Hepatocyte (in vitro differentiated cells): ENCODE measurements at regions not wholly inside any gene's neighbourhood (a gene's known extent, or its start where the extent isn't known, plus 50 kb on each side); places are given as distances from the start of the nearest gene placed in this dataset.
"Not testable (repeated sequence)": the region's sequence is repeated elsewhere in the genome, so short reads cannot be mapped to it uniquely, and the experiment has no call there.

Source experiments
- DNase-seq: peaks from one replicate; pipeline ENCODE4 v3.0.0-alpha.2; 2016; ENCODE audit warnings: low spot score
- H2AFZ ChIP-seq: fragments of 200-600 bp; sonication (generic); 2 replicates; pipeline ENCODE4 v1.6.0; 2016; ENCODE audit warnings: antibody characterized with exemption, mild to moderate bottlenecking
- H3K27ac ChIP-seq: fragments of 200-600 bp; sonication (generic); 2 replicates; pipeline ENCODE4 v1.5.1; 2016; ENCODE audit warnings: mild to moderate bottlenecking
- H3K27me3 ChIP-seq: fragments of 200-600 bp; sonication (generic); 2 replicates; pipeline ENCODE4 v1.6.1; 2016
- H3K36me3 ChIP-seq: fragments of 200-600 bp; sonication (generic); replicated peaks from 2 replicates; pipeline ENCODE4 v1.5.1; 2016; ENCODE audit warnings: low read depth; ENCODE audit not compliant: insufficient read depth
- H3K4me1 ChIP-seq: fragments of 200-600 bp; sonication (generic); 2 replicates; pipeline ENCODE4 v1.5.1; 2016; ENCODE audit warnings: mild to moderate bottlenecking, moderate library complexity; ENCODE audit not compliant: insufficient read depth
- H3K4me2 ChIP-seq: fragments of 200-600 bp; sonication (generic); 2 replicates; pipeline ENCODE4 v1.6.0; 2016
- H3K4me3 ChIP-seq: fragments of 200-600 bp; sonication (generic); 2 replicates; pipeline ENCODE4 v1.5.1; 2016; ENCODE audit warnings: mild to moderate bottlenecking
- H3K79me2 ChIP-seq: fragments of 200-600 bp; sonication (generic); 2 replicates; pipeline ENCODE4 v1.6.0; 2017; ENCODE audit warnings: mild to moderate bottlenecking
- H3K9me2 ChIP-seq: fragments of 200-600 bp; sonication (generic); replicated peaks from 2 replicates; pipeline ENCODE4 v1.6.0; 2017; ENCODE audit warnings: mild to moderate bottlenecking; ENCODE audit not compliant: insufficient read depth
- H3K9me3 ChIP-seq: fragments of 200-600 bp; sonication (generic); 2 replicates; pipeline ENCODE4 v1.5.1; 2016; ENCODE audit warnings: low read depth, mild to moderate bottlenecking
- H4K20me1 ChIP-seq: fragments of 200-600 bp; sonication (generic); 2 replicates; pipeline ENCODE4 v1.6.0; 2016; ENCODE audit warnings: mild to moderate bottlenecking; ENCODE audit not compliant: insufficient read depth, poor library complexity, severe bottlenecking
- WGBS: methylation state at CpG from one replicate; pipeline ENCODE4 v1.1.6; 2016; ENCODE audit warnings: low lambda C conversion rate; ENCODE audit errors: missing lambda C conversion rate; 5-methylcytosine and 5-hydroxymethylcytosine counted together

DNA sequence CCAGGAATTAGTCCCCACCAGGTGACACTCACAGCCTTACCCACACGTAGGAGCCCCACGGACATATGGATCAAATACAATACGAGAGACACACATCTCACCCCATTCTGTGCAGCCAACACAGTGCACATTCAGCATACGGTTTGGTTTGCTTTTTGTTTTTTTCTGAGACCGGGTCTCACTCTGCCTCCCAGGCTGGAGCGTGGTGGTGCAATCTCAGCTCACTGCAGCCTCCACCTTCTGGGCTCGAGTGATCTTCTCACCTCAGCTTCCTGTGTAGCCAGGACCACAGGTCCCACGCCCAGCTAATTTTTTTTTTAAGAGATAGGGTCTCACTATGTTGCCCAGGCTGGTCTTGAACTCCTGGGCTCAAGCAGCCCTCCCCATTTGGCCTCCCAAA is 102.8 kb downstream of the POTEB start:
- not testable (repeated sequence) for H3K36me3 ChIP-seq, H3K9me2 ChIP-seq, H3K27me3 ChIP-seq, H3K4me3 ChIP-seq, H2AFZ ChIP-seq, H4K20me1 ChIP-seq, H3K79me2 ChIP-seq, H3K27ac ChIP-seq, H3K4me1 ChIP-seq, H3K4me2 ChIP-seq, DNase-seq, H3K9me3 ChIP-seq
- no CpG with 5 or more reads among the region's 8 CpGs for WGBS

GRCh38 chr15:21766524-21766923 is 111.0 kb downstream of the POTEB start:
- H3K36me3 ChIP-seq, H3K79me2 ChIP-seq, H3K4me3 ChIP-seq, H4K20me1 ChIP-seq, H3K4me1 ChIP-seq, DNase-seq, H3K27me3 ChIP-seq, H2AFZ ChIP-seq, H3K4me2 ChIP-seq, H3K9me2 ChIP-seq, H3K27ac ChIP-seq, H3K9me3 ChIP-seq: not testable (repeated sequence)
- WGBS, result no CpG with 5 or more reads among the region's 3 CpGs

- not testable (repeated sequence) for H3K4me1 ChIP-seq, H3K27ac ChIP-seq, H2AFZ ChIP-seq, H3K36me3 ChIP-seq, H3K27me3 ChIP-seq, H3K79me2 ChIP-seq, DNase-seq, H3K4me2 ChIP-seq, H4K20me1 ChIP-seq, H3K4me3 ChIP-seq, H3K9me2 ChIP-seq, H3K9me3 ChIP-seq
- WGBS, result 21% methylated on average over 2 of the region's 2 CpGs
These were observed 113.8 kb downstream of the POTEB start for GRCh38 chr15:21763756-21764155.

DNA sequence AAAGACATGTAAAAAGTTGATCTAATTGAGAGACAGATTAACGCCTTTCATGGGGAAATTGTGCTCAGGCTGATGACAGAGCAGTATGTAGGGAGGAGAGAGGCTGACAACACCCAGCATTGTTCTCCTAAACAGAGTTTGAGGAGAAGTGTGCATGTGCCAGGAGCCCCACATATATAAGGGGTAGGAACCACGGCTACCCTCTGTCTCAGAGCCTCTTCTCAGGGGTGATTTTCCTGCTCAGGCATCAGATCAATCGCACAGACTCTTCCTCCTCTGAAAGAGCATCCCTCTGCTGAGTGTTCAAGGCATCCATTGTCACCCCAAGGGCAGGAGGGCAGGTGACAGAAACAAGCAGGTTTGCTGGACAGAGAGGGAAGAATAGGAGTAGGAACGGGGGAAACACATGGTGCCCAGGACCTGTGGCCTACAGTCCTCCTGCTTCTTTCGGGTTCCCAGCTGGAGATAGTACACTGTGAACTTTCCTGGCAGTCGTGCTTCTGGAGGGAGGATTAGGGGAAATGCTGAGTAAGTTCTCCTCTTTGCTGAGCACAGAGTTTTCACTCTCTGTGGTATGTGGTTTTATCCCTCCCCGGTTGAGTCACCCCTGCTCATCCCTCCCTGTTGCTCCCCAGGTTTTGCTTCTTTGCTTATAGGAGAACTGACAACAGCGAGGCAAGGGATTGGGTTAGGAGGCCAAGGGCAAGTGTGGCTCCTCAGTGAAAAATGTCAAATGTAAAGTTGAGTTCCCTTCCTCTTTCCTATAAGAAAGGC is 117.1 kb downstream of the POTEB start:
- DNase-seq, result peak; percentile 0

GRCh38 chr15:21759401-21760165 is 118.0 kb downstream of the POTEB start:
- H3K4me1 ChIP-seq, H3K4me2 ChIP-seq, H3K27ac ChIP-seq, H3K9me2 ChIP-seq, H2AFZ ChIP-seq, H3K79me2 ChIP-seq, H4K20me1 ChIP-seq, DNase-seq, H3K4me3 ChIP-seq, H3K9me3 ChIP-seq, H3K36me3 ChIP-seq, H3K27me3 ChIP-seq: not testable (repeated sequence)
- 40% methylated on average over 1 of the region's 4 CpGs for WGBS

More for the DNA sequence above, 117.1 kb downstream of the POTEB start:
- H3K79me2 ChIP-seq, H3K27me3 ChIP-seq, H3K36me3 ChIP-seq, H3K4me1 ChIP-seq, H2AFZ ChIP-seq, H4K20me1 ChIP-seq, H3K4me2 ChIP-seq, H3K9me2 ChIP-seq, H3K9me3 ChIP-seq, H3K27ac ChIP-seq, H3K4me3 ChIP-seq: not testable (repeated sequence)
- WGBS, result 51% methylated on average over 3 of the region's 8 CpGs

DNA sequence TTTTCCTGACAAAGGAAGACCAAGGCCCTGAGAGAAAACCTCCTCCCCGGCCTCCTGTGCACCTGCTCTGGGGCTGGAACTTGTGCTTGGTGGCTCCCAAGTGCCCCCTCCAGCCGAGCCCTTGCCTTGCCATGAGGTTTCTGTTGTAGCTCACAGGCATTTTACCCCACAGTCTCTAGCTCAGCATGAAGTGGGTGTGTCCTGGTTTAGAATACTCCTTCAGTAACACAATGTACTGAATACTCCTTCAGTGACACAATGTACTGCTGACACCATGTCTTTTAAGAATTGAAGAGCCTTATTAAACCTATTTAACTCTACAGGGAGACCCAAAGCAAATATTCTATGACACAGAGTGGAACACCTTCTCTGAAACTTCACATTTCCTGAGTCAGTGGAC is 123.7 kb downstream of the POTEB start:
- H3K27ac ChIP-seq, H3K4me1 ChIP-seq, H3K27me3 ChIP-seq, H3K9me3 ChIP-seq, H4K20me1 ChIP-seq, H3K4me2 ChIP-seq, DNase-seq, H3K79me2 ChIP-seq, H3K36me3 ChIP-seq, H3K4me3 ChIP-seq, H3K9me2 ChIP-seq, H2AFZ ChIP-seq: not testable (repeated sequence)
- WGBS, result no CpG with 5 or more reads among the region's 2 CpGs

DNA sequence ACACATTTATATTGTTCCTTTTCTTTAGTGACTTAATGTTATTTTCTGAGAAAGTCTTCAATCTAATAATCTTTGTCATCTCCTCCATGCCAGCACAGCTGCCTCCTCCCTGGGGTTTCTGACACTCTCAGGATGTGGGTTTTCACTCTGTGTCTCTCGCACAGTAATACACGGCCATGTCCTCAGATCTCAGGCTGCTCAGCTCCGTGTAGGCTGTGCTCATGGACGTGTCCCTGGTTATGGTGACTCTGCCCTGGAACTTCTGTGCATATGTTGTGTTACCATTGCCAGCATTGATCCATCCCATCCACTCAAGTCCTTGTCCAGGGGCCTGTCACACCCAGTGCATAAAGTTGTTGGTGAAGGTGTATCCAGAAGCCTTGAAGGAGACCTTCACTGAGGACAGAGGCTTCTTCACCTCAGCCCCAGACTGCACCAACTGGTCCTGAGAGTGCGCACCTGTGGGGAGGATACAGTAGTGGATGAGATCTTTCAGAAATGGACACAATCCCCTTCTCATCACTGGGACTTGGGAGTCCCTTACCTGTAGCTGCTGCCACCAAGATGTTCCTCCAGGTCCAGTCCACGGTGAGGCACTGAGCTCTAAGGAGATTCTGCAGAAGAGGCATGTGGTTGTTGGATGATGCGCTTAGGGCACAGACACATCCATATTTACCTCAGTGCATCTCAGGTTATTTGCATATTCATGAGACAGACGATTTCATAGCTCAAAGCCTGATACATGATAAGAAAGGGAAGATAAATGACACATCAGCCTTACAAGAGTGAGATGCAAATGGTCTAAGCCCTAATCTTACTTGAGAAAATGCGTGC is 125.2 kb downstream of the POTEB start:
- not testable (repeated sequence) for DNase-seq, H3K9me3 ChIP-seq, H3K27ac ChIP-seq, H2AFZ ChIP-seq, H3K79me2 ChIP-seq, H3K9me2 ChIP-seq, H3K4me2 ChIP-seq, H3K4me1 ChIP-seq, H3K27me3 ChIP-seq, H3K36me3 ChIP-seq, H4K20me1 ChIP-seq, H3K4me3 ChIP-seq
- 57% methylated on average over 3 of the region's 9 CpGs for WGBS

GRCh38 chr15:21749173-21749572 is 128.4 kb downstream of the POTEB start:
- WGBS, result 73% methylated on average over 3 of the region's 5 CpGs
- DNase-seq, H3K4me3 ChIP-seq, H3K4me1 ChIP-seq, H4K20me1 ChIP-seq, H3K9me3 ChIP-seq, H3K36me3 ChIP-seq, H3K27me3 ChIP-seq, H3K27ac ChIP-seq, H2AFZ ChIP-seq, H3K4me2 ChIP-seq, H3K79me2 ChIP-seq, H3K9me2 ChIP-seq: not testable (repeated sequence)
